ENCODE measurements at regions not wholly inside any gene's neighbourhood (a gene's known extent, or its start where the extent isn't known, plus 50 kb on each side); places are given as distances from the start of the nearest gene placed in this dataset.
"Not testable (repeated sequence)": the region's sequence is repeated elsewhere in the genome, so short reads cannot be mapped to it uniquely, and the experiment has no call there.

DNA sequence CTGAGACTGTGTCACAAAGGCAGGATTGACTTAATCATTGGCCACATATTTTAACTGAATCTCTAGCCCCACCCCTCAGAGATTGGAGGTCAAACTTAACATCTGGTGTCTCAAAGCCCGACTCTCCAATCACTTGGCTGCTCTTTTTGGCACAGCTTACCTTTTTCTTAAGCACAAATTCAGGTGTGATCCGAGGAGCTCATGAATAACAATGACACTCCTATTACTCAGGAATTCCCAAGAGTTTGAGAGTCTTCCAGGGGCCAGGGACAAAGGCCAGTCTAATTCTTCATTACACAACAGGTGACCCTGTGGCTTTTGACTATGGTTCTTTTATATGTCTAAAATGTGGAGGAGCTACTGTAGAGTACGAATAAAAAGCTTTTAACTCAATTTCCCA, 945.2 kb downstream of the SPATA31A7 start:
- FAIRE-seq; DNase-seq (ENCODE audit: low spot score in 2 of 2): not testable (repeated sequence)

DNA sequence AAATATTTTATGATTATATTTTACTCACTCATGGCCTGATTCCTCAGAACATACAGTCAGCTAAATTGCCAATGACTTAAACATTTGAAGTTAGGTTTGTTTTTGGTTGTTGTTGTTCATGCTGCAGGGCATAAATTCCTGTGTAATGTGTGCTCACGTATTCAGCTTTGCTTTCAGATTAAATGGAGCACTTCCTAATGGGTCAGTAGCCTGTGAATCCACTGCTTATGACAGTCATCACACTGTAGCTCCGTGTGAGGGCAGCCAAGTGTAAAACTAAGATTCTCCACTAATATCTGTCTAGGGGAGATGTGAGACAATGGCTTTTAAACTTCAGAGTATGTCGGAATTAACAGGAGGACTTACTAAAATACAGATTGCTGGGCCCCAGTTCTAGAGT, 955.8 kb downstream of the SPATA31A7 start:
- DNase-seq (ENCODE audit: low spot score in 2 of 2); FAIRE-seq: not testable (repeated sequence)

All from frontal cortex (tissue), 3 donors.